ENCODE measurements at regions not wholly inside any gene's neighbourhood (a gene's known extent, or its start where the extent isn't known, plus 50 kb on each side); places are given as distances from the start of the nearest gene placed in this dataset.

DNA sequence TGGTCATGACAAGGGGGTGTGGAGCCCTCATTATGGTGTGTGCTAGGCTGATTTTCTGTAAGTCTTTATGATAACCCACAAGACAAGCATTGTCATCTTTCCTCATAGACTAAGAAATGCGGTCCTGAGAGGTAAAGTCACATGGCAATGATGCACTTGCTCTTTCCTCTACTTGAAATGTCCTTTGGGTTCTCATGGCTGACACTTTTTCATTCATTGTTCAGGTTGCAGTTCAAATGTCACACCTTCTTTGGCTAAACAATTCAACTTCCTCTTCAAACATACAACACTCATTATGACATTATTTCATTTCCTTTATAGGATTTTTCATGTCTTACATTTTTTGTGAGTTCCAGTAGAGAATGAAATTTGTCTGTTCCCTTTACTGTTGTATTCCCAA lies 323.6 kb upstream of the PRR16 start:
- H3K4me3 ChIP-seq: no peak overlapping the region
- H3K27me3 ChIP-seq (ENCODE audit: control insufficient read depth in 2 of 2, insufficient read depth in 2 of 2, low read length in 2 of 2): no peaks in the 10 kb centered on the region
- intact Hi-C loops (cut with micrococcal nuclease): no loop called here
- no peaks in the 10 kb centered on the region for H4K20me1 ChIP-seq (replicated peaks; ENCODE audit: control insufficient read depth, insufficient read depth, low read length)
- H3K9ac ChIP-seq (ENCODE audit: insufficient read depth in 1 of 2, low read depth in 2 of 2, low read length in 2 of 2): no peak overlapping the region
- ChIA-PET POLR2A (no interaction called here), CTCF (ENCODE audit: low intra/inter-chr PET ratio) (no interaction called here)
- 0% methylated on average over 1 of the region's 1 CpG for WGBS (ENCODE audit: insufficient coverage, low coverage, missing lambda C conversion rate)
- no peaks in the 10 kb centered on the region for H3K9me1 ChIP-seq (ENCODE audit: control insufficient read depth, insufficient read depth, low read length)
- FAIRE-seq (no peak), DNase-seq (ENCODE audit: extremely low read depth in 1 of 4, low spot score in 3 of 4) (peak in 2 of 4 experiments; percentile 4 to 26), ATAC-seq (no peak)
- H3K4me2 ChIP-seq (ENCODE audit: insufficient read depth, low read length): no peak overlapping the region
- no peak overlapping the region for H3K27ac ChIP-seq (ENCODE audit: extremely low read depth, low read depth, low read length)
- BruUV-seq (replicated peaks): no TSS peak
- H2AFZ ChIP-seq (ENCODE audit: low read depth, low read length): no peak overlapping the region
- no peaks in the 10 kb centered on the region for H3K36me3 ChIP-seq (ENCODE audit: control insufficient read depth, insufficient read depth, low read length)
- TF ChIP-seq NEUROD1 (IDR thresholded peaks at IDR 0.05; ENCODE audit: borderline replicate concordance, low read depth, low read length, partially characterized antibody) (no peak), HNRNPL (IDR thresholded peaks at IDR 0.05; ENCODE audit: low read depth, low read length) (no peak), NR2C1 (IDR thresholded peaks at IDR 0.05) (no peak), NR2C1 (tag; IDR thresholded peaks at IDR 0.05) (0 out of 2 replicates have a peak, but pooled peaks have one; percentile 23)
- H3K79me2 ChIP-seq (ENCODE audit: control insufficient read depth, insufficient read depth, low read length): no peaks in the 10 kb centered on the region
- in situ Hi-C loops (cut with MboI): no loop called here
- no peaks in the 10 kb centered on the region for H3K4me1 ChIP-seq (replicated peaks in 1 of 2; ENCODE audit: control insufficient read depth in 2 of 2, insufficient read depth in 2 of 2, low read length in 2 of 2)
- no peaks in the 10 kb centered on the region; the same call in 1 of the 2 replicates for H3K9me3 ChIP-seq (replicated peaks; ENCODE audit: control insufficient read depth, insufficient read depth, low read depth, low read length)

DNA sequence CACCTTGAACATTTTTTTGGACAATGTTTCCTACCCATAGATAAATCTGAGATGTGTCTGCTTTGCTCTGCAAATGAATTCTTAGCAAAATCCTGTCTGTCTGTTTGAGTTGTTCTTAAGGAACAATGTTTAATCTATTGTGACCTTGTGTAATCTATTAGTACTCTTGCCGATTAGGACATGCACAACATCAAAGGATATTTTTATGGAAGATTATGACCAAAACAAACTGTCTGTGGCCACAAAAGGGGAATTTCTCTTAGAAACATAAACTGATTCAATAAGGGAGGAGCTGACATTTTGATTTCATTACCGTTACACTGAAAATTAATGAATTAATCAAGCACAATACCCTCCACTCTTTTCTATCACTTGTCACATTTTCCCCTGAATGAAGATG lies 323.0 kb upstream of the PRR16 start:
- 11% methylated on average over 2 of the region's 2 CpGs for WGBS (ENCODE audit: insufficient coverage, low coverage, missing lambda C conversion rate)
- no peak for ATAC-seq
- H3K27me3 ChIP-seq (ENCODE audit: control insufficient read depth in 2 of 2, insufficient read depth in 2 of 2, low read length in 2 of 2): no peaks in the 10 kb centered on the region
- no peak overlapping the region for H2AFZ ChIP-seq (ENCODE audit: low read depth, low read length)
- no peak overlapping the region for H3K4me3 ChIP-seq
- no peaks in the 10 kb centered on the region; the same call in 1 of the 2 replicates for H3K9me3 ChIP-seq (replicated peaks; ENCODE audit: control insufficient read depth, insufficient read depth, low read depth, low read length)
- no peaks in the 10 kb centered on the region for H3K4me1 ChIP-seq (replicated peaks in 1 of 2; ENCODE audit: control insufficient read depth in 2 of 2, insufficient read depth in 2 of 2, low read length in 2 of 2)
- FAIRE-seq: no peak
- no peak for DNase-seq (ENCODE audit: extremely low read depth in 1 of 4, low spot score in 3 of 4)
- no peaks in the 10 kb centered on the region for H3K36me3 ChIP-seq (ENCODE audit: control insufficient read depth, insufficient read depth, low read length)
- no peaks in the 10 kb centered on the region for H3K79me2 ChIP-seq (ENCODE audit: control insufficient read depth, insufficient read depth, low read length)
- BruUV-seq (replicated peaks): no TSS peak
- POLR2A ChIA-PET: no interaction called here
- H3K27ac ChIP-seq (ENCODE audit: extremely low read depth, low read depth, low read length): no peak overlapping the region
- H3K9ac ChIP-seq (ENCODE audit: insufficient read depth in 1 of 2, low read depth in 2 of 2, low read length in 2 of 2): no peak overlapping the region
- CTCF ChIA-PET (ENCODE audit: low intra/inter-chr PET ratio): no interaction called here
- H4K20me1 ChIP-seq (replicated peaks; ENCODE audit: control insufficient read depth, insufficient read depth, low read length): no peaks in the 10 kb centered on the region
- in situ Hi-C loops (cut with MboI): no loop called here
- intact Hi-C loops (cut with micrococcal nuclease): no loop called here
- H3K4me2 ChIP-seq (ENCODE audit: insufficient read depth, low read length): no peak overlapping the region
- no peaks in the 10 kb centered on the region for H3K9me1 ChIP-seq (ENCODE audit: control insufficient read depth, insufficient read depth, low read length)
- TF ChIP-seq NBN (IDR thresholded peaks at IDR 0.05; ENCODE audit: low read depth) (no peak), BRF2 (IDR thresholded peaks at IDR 0.05; ENCODE audit: borderline replicate concordance, insufficient read depth, insufficient read length) (no peak), CBX5 (IDR thresholded peaks at IDR 0.05; ENCODE audit: borderline replicate concordance, low read depth) (no peak), ZNF24 (IDR thresholded peaks at IDR 0.05) (no peak), ATF1 (CRISPR knock-in tag; IDR thresholded peaks at IDR 0.05) (no peak), ATF1 (tag; IDR thresholded peaks at IDR 0.05) (no peak), MEF2D (tag; conservative IDR thresholded peaks at IDR 0.05; ENCODE audit: low read depth) (no peak), ZKSCAN3 (CRISPR knock-in tag; IDR thresholded peaks at IDR 0.05) (no peak), GATAD2B (IDR thresholded peaks at IDR 0.05; ENCODE audit: borderline replicate concordance) (no peak), ZNF253 (CRISPR knock-in tag; conservative IDR thresholded peaks at IDR 0.05) (no peak), ZNF324 (CRISPR knock-in tag; IDR thresholded peaks at IDR 0.05) (no peak)
- TF ChIP-seq, protein P1, sequence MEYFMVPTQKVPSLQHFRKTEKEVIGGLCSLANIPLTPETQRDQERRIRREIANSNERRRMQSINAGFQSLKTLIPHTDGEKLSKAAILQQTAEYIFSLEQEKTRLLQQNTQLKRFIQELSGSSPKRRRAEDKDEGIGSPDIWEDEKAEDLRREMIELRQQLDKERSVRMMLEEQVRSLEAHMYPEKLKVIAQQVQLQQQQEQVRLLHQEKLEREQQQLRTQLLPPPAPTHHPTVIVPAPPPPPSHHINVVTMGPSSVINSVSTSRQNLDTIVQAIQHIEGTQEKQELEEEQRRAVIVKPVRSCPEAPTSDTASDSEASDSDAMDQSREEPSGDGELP (CRISPR knock-in tag; IDR thresholded peaks at IDR 0.05; ENCODE audit: borderline replicate concordance): no peak
- TF ChIP-seq, protein P2, sequence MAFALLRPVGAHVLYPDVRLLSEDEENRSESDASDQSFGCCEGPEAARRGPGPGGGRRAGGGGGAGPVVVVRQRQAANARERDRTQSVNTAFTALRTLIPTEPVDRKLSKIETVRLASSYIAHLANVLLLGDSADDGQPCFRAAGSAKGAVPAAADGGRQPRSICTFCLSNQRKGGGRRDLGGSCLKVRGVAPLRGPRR (CRISPR knock-in tag; IDR thresholded peaks at IDR 0.05): no peak

All from K562 (cell line).